Fibroblast of mammary gland (primary cell): ENCODE measurements at regions not wholly inside any gene's neighbourhood (a gene's known extent, or its start where the extent isn't known, plus 50 kb on each side); places are given as distances from the start of the nearest gene placed in this dataset.

Source experiments
- DNase-seq: peaks from one replicate; pipeline ENCODE4 v3.0.0-alpha.2; 2010; ENCODE audit warnings: low read depth
- H3K4me3 ChIP-seq: 2 replicates; pipeline ENCODE4 v1.5.1; 2011; ENCODE audit warnings: low read depth, mild to moderate bottlenecking, low read length, moderate library complexity; ENCODE audit not compliant: control insufficient read depth
- CTCF ChIP-seq: conservative IDR thresholded peaks from 2 replicates; pipeline ENCODE4 v1.5.1; 2011; ENCODE audit warnings: low read depth, low read length, inconsistent platforms; ENCODE audit not compliant: control insufficient read depth, insufficient read depth

- H3K4me3 ChIP-seq, result no peak overlapping the region
- no peak for TF ChIP-seq CTCF
- no peak for DNase-seq
Measured at GRCh38 chr6:143598466-143599080, 79.2 kb upstream of the PHACTR2 start.

DNA sequence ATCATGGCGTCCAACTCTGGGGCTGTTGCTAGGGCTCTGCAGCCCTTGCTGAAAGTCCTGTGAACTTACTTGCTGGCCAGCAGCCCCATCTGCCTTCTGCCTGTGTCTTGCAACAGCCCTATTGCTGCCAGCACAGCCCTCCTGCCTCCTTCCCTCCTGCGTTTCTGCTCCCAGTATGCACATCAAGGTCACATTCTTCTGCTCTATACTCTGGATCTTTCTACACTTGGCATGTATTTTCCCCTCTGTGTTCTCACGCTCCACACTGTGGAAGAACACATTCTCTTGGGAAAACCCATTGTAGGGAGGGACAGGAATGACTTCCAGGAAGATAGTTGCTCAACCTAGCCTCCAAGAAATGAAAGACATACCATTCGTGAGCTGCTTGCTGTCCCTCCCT lies 80.9 kb upstream of the PHACTR2 start:
- no peak for TF ChIP-seq CTCF
- no peak overlapping the region for H3K4me3 ChIP-seq

GRCh38 chr6:143595251-143596036 lies 82.3 kb upstream of the PHACTR2 start:
- H3K4me3 ChIP-seq, result no peak overlapping the region

More for the DNA sequence above, 80.9 kb upstream of the PHACTR2 start:
- peak; percentile 75 for DNase-seq

DNA sequence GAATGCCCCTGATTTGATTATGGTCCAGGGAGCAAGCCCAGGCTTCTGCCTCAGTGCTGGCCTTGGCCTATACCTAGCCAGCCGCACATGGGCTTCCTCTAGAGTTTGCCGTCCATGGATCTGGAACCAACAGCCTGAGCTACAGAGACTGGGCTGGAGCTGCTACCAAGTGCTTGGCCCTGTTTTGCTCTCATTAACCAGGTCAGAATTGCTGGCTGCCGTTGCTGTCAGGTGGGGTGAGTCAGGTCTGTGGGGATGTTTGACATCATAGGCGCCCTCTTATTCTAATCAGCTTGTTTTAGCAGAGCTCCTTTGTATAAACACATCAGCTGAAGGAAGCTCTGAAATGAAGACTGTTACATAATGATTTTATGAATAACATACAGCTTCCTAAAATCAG lies 83.1 kb upstream of the PHACTR2 start:
- H3K4me3 ChIP-seq, result no peak overlapping the region
- no peak for TF ChIP-seq CTCF
- peak; percentile 55 for DNase-seq

More at GRCh38 chr6:143595251-143596036, 82.3 kb upstream of the PHACTR2 start:
- no peak for DNase-seq
- no peak for TF ChIP-seq CTCF

DNA sequence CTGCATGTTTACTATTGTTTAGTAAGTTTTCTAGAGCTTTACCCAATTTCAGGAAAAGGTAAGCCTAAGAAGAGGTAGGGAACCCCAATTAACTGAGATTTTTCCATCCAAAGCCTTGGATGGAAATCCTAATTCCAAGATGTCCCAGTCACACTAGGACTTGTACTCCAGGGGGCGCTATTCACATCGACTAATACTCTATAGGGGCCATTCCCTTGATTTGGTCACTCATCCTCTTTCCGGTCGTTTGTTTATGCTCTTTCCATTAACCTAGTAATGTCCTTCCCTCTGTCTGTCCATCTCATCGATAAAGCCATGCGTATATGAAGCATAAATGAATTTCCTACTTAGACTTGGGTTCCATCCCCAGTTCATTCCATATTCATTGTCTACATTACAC lies 80.8 kb upstream of the FUCA2 start:
- peak; percentile 21 for DNase-seq
- H3K4me3 ChIP-seq, result no peak overlapping the region
- TF ChIP-seq CTCF, result peak; percentile 46

DNA sequence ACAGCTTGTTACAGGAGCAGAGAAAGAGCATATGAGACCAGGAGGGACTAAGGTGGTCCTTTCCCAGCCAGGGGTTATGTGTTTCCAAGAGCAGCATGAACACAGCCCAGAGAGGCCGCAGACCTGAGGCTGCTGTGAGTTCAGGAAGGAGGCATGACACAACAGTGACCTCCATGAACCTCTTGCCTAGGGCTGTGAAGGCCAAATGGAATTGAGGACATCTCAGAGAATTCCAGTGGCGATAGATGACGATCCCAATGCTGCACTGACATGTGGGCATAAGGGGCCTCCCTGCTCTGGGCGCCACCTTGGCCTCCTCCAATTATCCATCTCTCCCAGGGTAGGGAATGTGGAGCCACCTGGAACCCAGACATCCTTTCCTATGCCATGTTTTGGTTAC lies 79.9 kb upstream of the FUCA2 start:
- no peak for TF ChIP-seq CTCF

More for the DNA sequence above, 79.9 kb upstream of the FUCA2 start:
- DNase-seq, result no peak
- no peak overlapping the region for H3K4me3 ChIP-seq
